HCT116 (cell line): ENCODE measurements at regions not wholly inside any gene's neighbourhood (a gene's known extent, or its start where the extent isn't known, plus 50 kb on each side); places are given as distances from the start of the nearest gene placed in this dataset.
"Not testable (repeated sequence)": the region's sequence is repeated elsewhere in the genome, so short reads cannot be mapped to it uniquely, and the experiment has no call there.

Experiments used
- ATAC-seq: fragments of 200-7000 bp; cut with Tn5 transposase; 2 replicates; pipeline ENCODE4 v1.9.1; 2020; ENCODE audit warnings: mild to moderate bottlenecking, moderate library complexity
- BruUV-seq: library from RNA; stranded (reverse); fragments of 400-500 nt; replicated peaks from 2 replicates; lab custom pipeline; 2021; lab: Mats Ljungman, UMichigan
- CTCF ChIA-PET: fragments of 300-600 bp; sonication (Branson Sonifier 250); formaldehyde crosslinking; loops from one replicate; lab custom pipeline; 2021; ENCODE audit warnings: antibody characterized with exemption; lab: Charles Lee
- POLR2A ChIA-PET: fragments of 300-600, 350-600 bp; sonication (Branson Sonifier 250); formaldehyde crosslinking; loops from one replicate; lab custom pipeline; 2021; ENCODE audit warnings: antibody characterized with exemption; lab: Charles Lee
- RAD21 ChIA-PET, 2 experiments: fragments of 300-600 bp; sonication (Branson Sonifier 250); formaldehyde crosslinking; loops; one replicate each; lab custom pipeline; 2023; ENCODE audit warnings: low total read pairs in 2 of 2; ENCODE audit not compliant: uncharacterized antibody in 2 of 2, unreplicated experiment in 2 of 2, low non-redundant PET in 1 of 2; lab: Charles Lee
- DNase-seq: peaks from one replicate; pipeline ENCODE4 v3.0.0-alpha.2; 2010; ENCODE audit warnings: low read depth, low spot score
- H2AFZ ChIP-seq: fragments of 200-600 bp; shearing (Covaris generic), sonication (generic); 2 replicates; pipeline ENCODE4 v1.6.1; 2017; ENCODE audit warnings: low read depth, mixed run types, mixed read lengths, antibody characterized with exemption, low read length; ENCODE audit not compliant: poor library complexity, severe bottlenecking
- H3K27ac ChIP-seq: 2 replicates; pipeline ENCODE4 v1.5.1; 2012; ENCODE audit warnings: low read depth, low read length
- H3K27me3 ChIP-seq: fragments of 200-600 bp; sonication (generic); 2 replicates; pipeline ENCODE4 v1.6.1; 2016; ENCODE audit warnings: mixed run types, low read length, mixed read lengths; ENCODE audit not compliant: insufficient read depth
- H3K36me3 ChIP-seq, 2 experiments: fragments of 200-500 bp in 1 of 2; fragments of 200-600 bp in 1 of 2; sonication (Bioruptor generic) in 1 of 2; sonication (generic) in 1 of 2; 2 replicates each; pipeline versions ENCODE4 v1.5.1 to v1.6.1; 2014 to 2016; ENCODE audit warnings: low read length in 2 of 2, inconsistent platforms in 1 of 2, mixed read lengths in 1 of 2, mixed run types in 1 of 2; ENCODE audit not compliant: insufficient read depth in 2 of 2, control insufficient read depth in 1 of 2
- H3K4me1 ChIP-seq, 2 experiments: fragments of 200-600 bp in 1 of 2; sonication (generic) in 1 of 2; 2 replicates each; pipeline versions ENCODE4 v1.5.1 to v1.6.1; 2012 to 2017; ENCODE audit warnings: low read length in 2 of 2, inconsistent platforms in 1 of 2, mild to moderate bottlenecking in 1 of 2, mixed read lengths in 1 of 2, mixed run types in 1 of 2, moderate library complexity in 1 of 2; ENCODE audit not compliant: insufficient read depth in 2 of 2, control insufficient read depth in 1 of 2
- H3K4me2 ChIP-seq: fragments of 200-600 bp; sonication (generic); 2 replicates; pipeline ENCODE4 v1.6.1; 2017; ENCODE audit warnings: mixed run types, low read length, mixed read lengths
- H3K4me3 ChIP-seq, 2 experiments: fragments of 200-600 bp in 1 of 2; sonication (generic) in 1 of 2; replicated peaks in 1 of 2; 2 replicates each; pipeline ENCODE4 v1.5.1; 2011 to 2016; ENCODE audit warnings: low read length in 2 of 2, control low read depth in 1 of 2, low read depth in 1 of 2, mild to moderate bottlenecking in 1 of 2, mixed read lengths in 1 of 2, mixed run types in 1 of 2
- H3K79me2 ChIP-seq: fragments of 200-600 bp; sonication (generic); 2 replicates; pipeline ENCODE4 v1.6.1; 2017; ENCODE audit warnings: mild to moderate bottlenecking, mixed run types, low read length, moderate library complexity, mixed read lengths; ENCODE audit not compliant: insufficient read depth
- H3K9ac ChIP-seq: fragments of 200-600 bp; sonication (generic); 2 replicates; pipeline ENCODE4 v1.6.1; 2016; ENCODE audit warnings: low read length, mixed read lengths
- H3K9me2 ChIP-seq: fragments of 200-600 bp; sonication (generic), shearing (Covaris generic); 2 replicates; pipeline ENCODE4 v1.6.1; 2017; ENCODE audit warnings: mixed run types, mild to moderate bottlenecking, moderate library complexity; ENCODE audit not compliant: insufficient read depth
- H3K9me3 ChIP-seq, 2 experiments: fragments of 200-500 bp in 1 of 2; fragments of 200-600 bp in 1 of 2; sonication (Bioruptor generic) in 1 of 2; sonication (generic) in 1 of 2; 2 replicates each; pipeline ENCODE4 v1.6.1; 2014 to 2017; ENCODE audit warnings: low read length in 2 of 2, mixed read lengths in 2 of 2, inconsistent platforms in 1 of 2, low read depth in 1 of 2, mild to moderate bottlenecking in 1 of 2, mixed run types in 1 of 2, moderate library complexity in 1 of 2; ENCODE audit not compliant: control insufficient read depth in 1 of 2, insufficient read depth in 1 of 2
- H4K20me1 ChIP-seq: fragments of 200-600 bp; sonication (generic), shearing (Covaris generic); 2 replicates; pipeline ENCODE4 v1.6.1; 2017; ENCODE audit warnings: mixed run types, mild to moderate bottlenecking, moderate library complexity; ENCODE audit not compliant: insufficient read depth
- CBX3 ChIP-seq: IDR thresholded peaks from 2 replicates; pipeline ENCODE4 v1.6.1; 2012; ENCODE audit warnings: low read depth
- CEBPB ChIP-seq: IDR thresholded peaks from 2 replicates; pipeline ENCODE4 v1.6.1; 2012; ENCODE audit warnings: low read depth
- ELF1 ChIP-seq: IDR thresholded peaks from 2 replicates; pipeline ENCODE4 v1.6.1; 2012; ENCODE audit warnings: low read depth, borderline replicate concordance
- EZH2phosphoT487 ChIP-seq: fragments of 200-600 bp; IDR thresholded peaks from 2 replicates; pipeline ENCODE4 v1.6.1; 2018; ENCODE audit warnings: antibody characterized with exemption, borderline replicate concordance
- FOSL1 ChIP-seq: IDR thresholded peaks from 2 replicates; pipeline ENCODE4 v1.6.1; 2012; ENCODE audit warnings: low read depth
- POLR2AphosphoS5 ChIP-seq: IDR thresholded peaks from 2 replicates; pipeline ENCODE4 v1.6.1; 2011; ENCODE audit warnings: mild to moderate bottlenecking, low read depth, low read length, moderate library complexity
- RAD21 ChIP-seq: IDR thresholded peaks from 2 replicates; pipeline ENCODE4 v1.6.1; 2012; ENCODE audit warnings: low read depth, mild to moderate bottlenecking
- SIN3A ChIP-seq: IDR thresholded peaks from 2 replicates; pipeline ENCODE4 v1.6.1; 2012; ENCODE audit warnings: low read depth
- SP1 ChIP-seq: IDR thresholded peaks from 2 replicates; pipeline ENCODE4 v1.6.1; 2012; ENCODE audit warnings: low read depth
- ZFX ChIP-seq: fragments of 450-650 bp; IDR thresholded peaks from 2 replicates; pipeline ENCODE4 v1.6.1; 2017
- intact Hi-C: fragments of 100-400 bp; cut with micrococcal nuclease; formaldehyde crosslinking; loops from 2 replicates; pipeline ENCODE4 v1.10.0; 2022
- TF ChIP-seq, protein P1 (sequence below): IDR thresholded peaks from 2 replicates; pipeline ENCODE4 v1.6.1; 2011; ENCODE audit warnings: mild to moderate bottlenecking, low read length, moderate library complexity; ENCODE audit not compliant: insufficient replicate concordance; ENCODE audit errors: extremely low read depth
- TF ChIP-seq, protein P2 (sequence below): IDR thresholded peaks from 2 replicates; pipeline ENCODE4 v1.6.1; 2012
- TF ChIP-seq, protein P3 (sequence below): IDR thresholded peaks from 2 replicates; pipeline ENCODE4 v1.6.1; 2012

DNA sequence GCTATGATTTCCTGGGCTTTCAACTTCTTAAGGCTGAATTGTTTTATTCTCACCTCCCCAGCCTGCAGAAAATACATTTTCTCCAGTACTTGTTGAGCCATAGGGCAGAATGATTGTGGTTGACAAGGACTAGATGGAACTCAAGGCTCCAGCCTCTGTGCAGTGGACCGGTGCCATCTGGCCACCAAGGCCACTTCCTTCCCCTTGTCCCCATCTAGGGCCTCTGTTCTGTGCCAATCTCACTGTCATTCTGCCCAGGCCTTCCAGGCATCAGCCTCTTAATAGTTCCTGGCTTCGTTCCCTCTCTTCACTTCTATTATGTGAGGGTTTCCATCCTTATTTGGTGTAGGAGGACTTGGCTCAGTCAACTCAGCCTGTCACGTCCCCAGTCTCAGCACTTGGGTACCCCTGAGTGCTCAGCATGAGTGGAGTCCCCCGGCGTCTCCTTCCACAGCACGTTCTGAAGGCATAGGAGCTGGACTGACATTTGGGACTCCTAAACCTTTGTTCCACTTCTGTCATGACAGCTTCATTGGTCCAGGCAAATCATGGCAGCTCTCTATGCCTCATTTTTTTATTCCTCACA is 4221.0 kb upstream of the OR11H1 start:
- H3K9me3 ChIP-seq = peaks cover 0 to 17% of the 10 kb centered on the region in 2 experiments; a peak in 1 of 4 replicates
- H3K79me2 ChIP-seq, H3K36me3 ChIP-seq, H3K4me1 ChIP-seq, H3K9me2 ChIP-seq, H2AFZ ChIP-seq, BruUV-seq, H3K27ac ChIP-seq, H3K4me2 ChIP-seq, H3K4me3 ChIP-seq, DNase-seq, H3K9ac ChIP-seq, H4K20me1 ChIP-seq, ATAC-seq, CTCF ChIA-PET, RAD21 ChIA-PET, H3K27me3 ChIP-seq, intact Hi-C loops, POLR2A ChIA-PET: not testable (repeated sequence)

DNA sequence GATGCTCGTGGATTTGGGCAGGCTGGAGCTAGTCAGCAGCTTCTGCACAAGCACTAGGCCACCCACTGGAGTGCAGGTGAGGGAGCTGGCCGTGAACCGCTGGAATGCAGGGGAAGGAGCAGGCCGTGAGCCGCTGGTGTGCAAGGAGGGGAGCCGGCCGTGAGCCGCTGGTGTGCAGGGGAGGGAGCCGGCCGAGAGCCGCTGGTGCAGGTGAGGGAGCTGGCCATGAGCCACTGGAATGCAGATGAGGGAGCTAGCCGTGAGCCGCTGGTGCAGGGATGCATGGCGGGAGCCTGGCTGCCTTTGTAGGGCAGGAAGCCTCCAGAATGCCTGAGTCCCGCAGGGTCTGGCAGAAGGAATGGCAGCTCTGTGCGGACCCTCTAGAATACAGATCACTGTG is 4220.0 kb upstream of the OR11H1 start:
- Histone ChIP-seq H3K4me3 (no peak overlapping the region), H3K4me2 (no peak overlapping the region), H3K9me3 (peaks cover 0 to 17% of the 10 kb centered on the region in 2 experiments; a peak in 2 of 4 replicates), H3K4me1 (no peaks in the 10 kb centered on the region), H2AFZ (no peak overlapping the region), H3K9ac (no peak overlapping the region), H3K79me2 (no peaks in the 10 kb centered on the region), H3K27me3 (no peaks in the 10 kb centered on the region), H3K9me2 (no peaks in the 10 kb centered on the region), H4K20me1 (no peaks in the 10 kb centered on the region), H3K36me3 (no peaks in the 10 kb centered on the region), H3K27ac (no peak overlapping the region)
- ChIA-PET RAD21 (no interaction called here), CTCF (no interaction called here), POLR2A (no interaction called here)
- intact Hi-C loops = no loop called here
- ATAC-seq = no peak
- DNase-seq = no peak
- TF ChIP-seq SIN3A (no peak), SP1 (no peak), FOSL1 (no peak), CEBPB (no peak), POLR2AphosphoS5 (no peak), RAD21 (no peak), CBX3 (no peak), ELF1 (no peak), ZFX (no peak), EZH2phosphoT487 (no peak)
- TF ChIP-seq, protein P1, sequence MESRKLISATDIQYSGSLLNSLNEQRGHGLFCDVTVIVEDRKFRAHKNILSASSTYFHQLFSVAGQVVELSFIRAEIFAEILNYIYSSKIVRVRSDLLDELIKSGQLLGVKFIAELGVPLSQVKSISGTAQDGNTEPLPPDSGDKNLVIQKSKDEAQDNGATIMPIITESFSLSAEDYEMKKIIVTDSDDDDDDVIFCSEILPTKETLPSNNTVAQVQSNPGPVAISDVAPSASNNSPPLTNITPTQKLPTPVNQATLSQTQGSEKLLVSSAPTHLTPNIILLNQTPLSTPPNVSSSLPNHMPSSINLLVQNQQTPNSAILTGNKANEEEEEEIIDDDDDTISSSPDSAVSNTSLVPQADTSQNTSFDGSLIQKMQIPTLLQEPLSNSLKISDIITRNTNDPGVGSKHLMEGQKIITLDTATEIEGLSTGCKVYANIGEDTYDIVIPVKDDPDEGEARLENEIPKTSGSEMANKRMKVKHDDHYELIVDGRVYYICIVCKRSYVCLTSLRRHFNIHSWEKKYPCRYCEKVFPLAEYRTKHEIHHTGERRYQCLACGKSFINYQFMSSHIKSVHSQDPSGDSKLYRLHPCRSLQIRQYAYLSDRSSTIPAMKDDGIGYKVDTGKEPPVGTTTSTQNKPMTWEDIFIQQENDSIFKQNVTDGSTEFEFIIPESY = no peak
- TF ChIP-seq, protein P2, sequence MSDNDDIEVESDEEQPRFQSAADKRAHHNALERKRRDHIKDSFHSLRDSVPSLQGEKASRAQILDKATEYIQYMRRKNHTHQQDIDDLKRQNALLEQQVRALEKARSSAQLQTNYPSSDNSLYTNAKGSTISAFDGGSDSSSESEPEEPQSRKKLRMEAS = no peak
- TF ChIP-seq, protein P3, sequence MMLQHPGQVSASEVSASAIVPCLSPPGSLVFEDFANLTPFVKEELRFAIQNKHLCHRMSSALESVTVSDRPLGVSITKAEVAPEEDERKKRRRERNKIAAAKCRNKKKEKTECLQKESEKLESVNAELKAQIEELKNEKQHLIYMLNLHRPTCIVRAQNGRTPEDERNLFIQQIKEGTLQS = no peak
- BruUV-seq = no TSS peak

DNA sequence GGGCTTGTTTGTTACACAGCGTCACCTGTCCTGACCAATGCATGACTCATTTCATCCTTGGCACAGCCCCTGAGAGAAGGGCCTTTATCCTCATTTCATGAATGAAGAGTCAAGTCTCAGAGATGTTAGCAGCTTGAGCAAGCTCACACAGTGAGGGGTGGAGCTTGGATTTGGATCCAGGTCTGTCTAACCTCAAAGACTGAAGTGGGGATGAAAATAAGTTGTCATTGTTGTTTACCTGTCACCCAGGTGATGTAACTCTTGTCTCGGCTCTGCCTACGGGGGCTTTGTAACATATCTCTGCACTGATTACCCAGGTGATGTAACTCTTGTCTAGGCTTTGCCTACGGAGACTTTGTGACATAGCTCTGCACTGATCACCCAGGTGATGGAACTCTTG is 4218.2 kb upstream of the OR11H1 start:
- RAD21 ChIA-PET, H3K4me3 ChIP-seq, H3K4me1 ChIP-seq, ATAC-seq, H3K36me3 ChIP-seq, H3K27me3 ChIP-seq, H3K9me2 ChIP-seq, H3K4me2 ChIP-seq, H2AFZ ChIP-seq, BruUV-seq, DNase-seq, POLR2A ChIA-PET, H3K79me2 ChIP-seq, H3K9ac ChIP-seq, intact Hi-C loops, CTCF ChIA-PET, H3K27ac ChIP-seq, H4K20me1 ChIP-seq: not testable (repeated sequence)
- peaks cover 0 to 17% of the 10 kb centered on the region in 2 experiments; a peak in 2 of 4 replicates for H3K9me3 ChIP-seq
